ENCODE measurements at regions not wholly inside any gene's neighbourhood (a gene's known extent, or its start where the extent isn't known, plus 50 kb on each side); places are given as distances from the start of the nearest gene placed in this dataset.
"Not testable (repeated sequence)": the region's sequence is repeated elsewhere in the genome, so short reads cannot be mapped to it uniquely, and the experiment has no call there.

- H4K20me1 ChIP-seq (ENCODE audit: insufficient read depth, low read length) = no peaks in the 10 kb centered on the region
- H3K4me2 ChIP-seq (ENCODE audit: low read length) = no peak overlapping the region
- no peak overlapping the region for H3K4me3 ChIP-seq (ENCODE audit: low read depth, low read length, poor library complexity, severe bottlenecking)
- H3K9me2 ChIP-seq (ENCODE audit: low read depth, low read length) = no peaks in the 10 kb centered on the region
- no peaks in the 10 kb centered on the region for H3K4me1 ChIP-seq (ENCODE audit: insufficient read depth, low read length, severe bottlenecking)
- H3F3A ChIP-seq (ENCODE audit: insufficient read depth, low read length) = no peaks in the 10 kb centered on the region
- H3K27me3 ChIP-seq (ENCODE audit: insufficient read depth, low read length) = no peaks in the 10 kb centered on the region
- H3K36me3 ChIP-seq (ENCODE audit: insufficient read depth, low read length) = no peaks in the 10 kb centered on the region
- H3K9me3 ChIP-seq (ENCODE audit: low read length) = no peaks in the 10 kb centered on the region
- H3K27ac ChIP-seq (ENCODE audit: low read depth, low read length, poor library complexity, severe bottlenecking) = no peak overlapping the region
- no peaks in the 10 kb centered on the region for H3K79me2 ChIP-seq (ENCODE audit: insufficient read depth, low read length)
- TF ChIP-seq EZH2 (IDR thresholded peaks at IDR 0.05; ENCODE audit: borderline replicate concordance, low read length) = no peak
- TF ChIP-seq, protein P1, sequence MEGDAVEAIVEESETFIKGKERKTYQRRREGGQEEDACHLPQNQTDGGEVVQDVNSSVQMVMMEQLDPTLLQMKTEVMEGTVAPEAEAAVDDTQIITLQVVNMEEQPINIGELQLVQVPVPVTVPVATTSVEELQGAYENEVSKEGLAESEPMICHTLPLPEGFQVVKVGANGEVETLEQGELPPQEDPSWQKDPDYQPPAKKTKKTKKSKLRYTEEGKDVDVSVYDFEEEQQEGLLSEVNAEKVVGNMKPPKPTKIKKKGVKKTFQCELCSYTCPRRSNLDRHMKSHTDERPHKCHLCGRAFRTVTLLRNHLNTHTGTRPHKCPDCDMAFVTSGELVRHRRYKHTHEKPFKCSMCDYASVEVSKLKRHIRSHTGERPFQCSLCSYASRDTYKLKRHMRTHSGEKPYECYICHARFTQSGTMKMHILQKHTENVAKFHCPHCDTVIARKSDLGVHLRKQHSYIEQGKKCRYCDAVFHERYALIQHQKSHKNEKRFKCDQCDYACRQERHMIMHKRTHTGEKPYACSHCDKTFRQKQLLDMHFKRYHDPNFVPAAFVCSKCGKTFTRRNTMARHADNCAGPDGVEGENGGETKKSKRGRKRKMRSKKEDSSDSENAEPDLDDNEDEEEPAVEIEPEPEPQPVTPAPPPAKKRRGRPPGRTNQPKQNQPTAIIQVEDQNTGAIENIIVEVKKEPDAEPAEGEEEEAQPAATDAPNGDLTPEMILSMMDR (IDR thresholded peaks at IDR 0.05; ENCODE audit: low read length) = no peak
- no peak overlapping the region for H3K9ac ChIP-seq (ENCODE audit: low read length)
- no peak overlapping the region for H2AFZ ChIP-seq (ENCODE audit: low read length)
Measured at GRCh38 chr17:70290770-70291169, 121.4 kb downstream of the KCNJ2 start.

DNA sequence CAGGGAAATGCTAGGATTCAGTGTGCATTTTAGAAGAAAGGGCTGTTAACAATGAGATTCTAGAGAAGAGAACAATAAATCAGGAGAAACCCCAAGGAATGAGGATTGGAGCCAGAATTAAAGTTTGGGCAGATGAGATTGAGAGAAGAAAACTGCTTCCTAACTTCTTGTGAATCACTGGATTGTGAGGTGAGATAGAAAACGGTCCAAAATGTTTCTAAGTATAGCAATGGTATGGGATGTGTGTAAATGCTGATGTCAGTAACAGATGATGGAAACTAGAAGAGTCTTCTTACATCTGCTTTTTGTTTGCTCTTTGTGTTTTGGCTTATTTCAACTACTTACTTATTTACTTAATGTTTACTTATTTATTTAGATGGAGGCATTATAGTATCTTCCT is 123.0 kb downstream of the KCNJ2 start:
- Histone ChIP-seq H3K79me2 (ENCODE audit: insufficient read depth, low read length) (no peaks in the 10 kb centered on the region), H4K20me1 (ENCODE audit: insufficient read depth, low read length) (no peaks in the 10 kb centered on the region)

DNA sequence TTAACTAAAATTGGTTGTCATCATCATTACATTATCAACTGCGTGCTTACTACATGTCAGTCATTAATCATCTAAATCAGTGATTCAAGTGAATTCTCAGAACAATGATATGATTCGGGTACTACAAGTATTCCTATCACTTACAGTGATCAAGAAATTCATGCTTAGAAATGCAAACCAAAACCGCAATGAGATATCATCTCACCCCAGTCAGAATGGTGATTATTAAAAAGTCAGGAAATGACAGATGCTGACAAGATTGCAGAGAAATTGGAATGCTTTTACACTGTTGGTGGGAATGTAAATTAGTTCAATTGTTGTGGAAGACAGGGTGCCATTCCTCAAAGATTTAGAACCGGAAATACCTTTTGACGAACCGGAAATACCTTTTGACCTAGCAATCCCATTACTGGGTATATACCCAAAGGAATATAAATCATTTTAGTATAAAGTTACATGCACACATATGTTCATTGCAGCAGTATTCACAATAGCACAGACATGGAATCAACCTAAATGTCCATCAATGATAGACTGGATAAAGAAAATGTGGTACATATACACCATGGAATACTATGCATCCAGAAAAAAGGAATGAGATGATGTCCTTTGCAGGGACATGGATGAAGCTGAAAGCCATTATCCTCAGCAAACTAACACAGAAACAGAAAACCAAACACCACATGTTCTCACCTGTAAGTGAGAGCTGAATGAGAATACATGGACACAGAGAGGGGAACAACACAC is 124.4 kb downstream of the KCNJ2 start:
- H3K9me2 ChIP-seq (ENCODE audit: low read depth, low read length); H3K9me3 ChIP-seq (ENCODE audit: low read length); H3K27ac ChIP-seq (ENCODE audit: low read depth, low read length, poor library complexity, severe bottlenecking); H3K79me2 ChIP-seq (ENCODE audit: insufficient read depth, low read length); H3K4me2 ChIP-seq (ENCODE audit: low read length); H3K4me1 ChIP-seq (ENCODE audit: insufficient read depth, low read length, severe bottlenecking); H2AFZ ChIP-seq (ENCODE audit: low read length); H4K20me1 ChIP-seq (ENCODE audit: insufficient read depth, low read length); H3K27me3 ChIP-seq (ENCODE audit: insufficient read depth, low read length); H3K9ac ChIP-seq (ENCODE audit: low read length); H3K4me3 ChIP-seq (ENCODE audit: low read depth, low read length, poor library complexity, severe bottlenecking); H3F3A ChIP-seq (ENCODE audit: insufficient read depth, low read length); H3K36me3 ChIP-seq (ENCODE audit: insufficient read depth, low read length): not testable (repeated sequence)

More for the DNA sequence above, 123.0 kb downstream of the KCNJ2 start:
- TF ChIP-seq EZH2 (IDR thresholded peaks at IDR 0.05; ENCODE audit: borderline replicate concordance, low read length) = no peak
- TF ChIP-seq, protein P1 (IDR thresholded peaks at IDR 0.05; ENCODE audit: low read length) = no peak
- H3K4me3 ChIP-seq (ENCODE audit: low read depth, low read length, poor library complexity, severe bottlenecking) = no peak overlapping the region
- no peaks in the 10 kb centered on the region for H3K27me3 ChIP-seq (ENCODE audit: insufficient read depth, low read length)
- H3K27ac ChIP-seq (ENCODE audit: low read depth, low read length, poor library complexity, severe bottlenecking) = no peak overlapping the region
- no peaks in the 10 kb centered on the region for H3K36me3 ChIP-seq (ENCODE audit: insufficient read depth, low read length)
- H3K4me2 ChIP-seq (ENCODE audit: low read length) = no peak overlapping the region
- no peaks in the 10 kb centered on the region for H3F3A ChIP-seq (ENCODE audit: insufficient read depth, low read length)
- no peak overlapping the region for H3K9ac ChIP-seq (ENCODE audit: low read length)
- no peak overlapping the region for H2AFZ ChIP-seq (ENCODE audit: low read length)
- no peaks in the 10 kb centered on the region for H3K4me1 ChIP-seq (ENCODE audit: insufficient read depth, low read length, severe bottlenecking)
- H3K9me2 ChIP-seq (ENCODE audit: low read depth, low read length) = no peaks in the 10 kb centered on the region
- no peaks in the 10 kb centered on the region for H3K9me3 ChIP-seq (ENCODE audit: low read length)

- Histone ChIP-seq H3K9ac (ENCODE audit: low read length) (no peak overlapping the region), H3K9me3 (ENCODE audit: low read length) (no peaks in the 10 kb centered on the region), H3K36me3 (ENCODE audit: insufficient read depth, low read length) (no peaks in the 10 kb centered on the region)
Measured at GRCh38 chr17:70295329-70295728, 126.0 kb downstream of the KCNJ2 start.

More at GRCh38 chr17:70295329-70295728, 126.0 kb downstream of the KCNJ2 start:
- Histone ChIP-seq H3K9me2 (ENCODE audit: low read depth, low read length) (no peaks in the 10 kb centered on the region), H3F3A (ENCODE audit: insufficient read depth, low read length) (no peaks in the 10 kb centered on the region), H3K4me3 (ENCODE audit: low read depth, low read length, poor library complexity, severe bottlenecking) (no peak overlapping the region), H3K27me3 (ENCODE audit: insufficient read depth, low read length) (no peaks in the 10 kb centered on the region), H4K20me1 (ENCODE audit: insufficient read depth, low read length) (no peaks in the 10 kb centered on the region), H3K4me2 (ENCODE audit: low read length) (no peak overlapping the region), H3K79me2 (ENCODE audit: insufficient read depth, low read length) (no peaks in the 10 kb centered on the region), H3K27ac (ENCODE audit: low read depth, low read length, poor library complexity, severe bottlenecking) (no peak overlapping the region), H2AFZ (ENCODE audit: low read length) (no peak overlapping the region), H3K4me1 (ENCODE audit: insufficient read depth, low read length, severe bottlenecking) (no peaks in the 10 kb centered on the region)
- TF ChIP-seq, protein P1 (IDR thresholded peaks at IDR 0.05; ENCODE audit: low read length) = no peak
- no peak for TF ChIP-seq EZH2 (IDR thresholded peaks at IDR 0.05; ENCODE audit: borderline replicate concordance, low read length)

Measured in OCI-LY1 (cell line).